ENCODE measurements at regions not wholly inside any gene's neighbourhood (a gene's known extent, or its start where the extent isn't known, plus 50 kb on each side); places are given as distances from the start of the nearest gene placed in this dataset.

DNA sequence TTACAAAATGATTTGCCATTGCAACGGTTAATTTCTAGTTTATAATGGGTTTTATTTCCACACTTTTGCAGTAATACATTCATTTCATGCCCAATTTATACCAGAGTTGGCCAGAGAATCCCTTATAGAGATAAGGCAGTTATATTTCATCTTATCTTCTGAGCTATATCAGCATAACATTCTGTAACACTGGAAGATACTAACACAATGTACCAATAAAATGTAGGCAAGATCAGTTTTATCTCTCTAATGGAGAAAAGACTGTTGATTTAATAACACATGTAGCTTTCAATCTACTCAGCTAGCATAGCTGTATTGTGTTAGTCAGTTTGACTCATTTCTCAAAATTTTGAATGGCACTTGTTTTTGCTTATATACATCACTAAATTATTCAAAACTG is 738.6 kb downstream of the TRAM1L1 start:
- H3K18ac ChIP-seq (ENCODE audit: low read depth, low read length), result no peak overlapping the region
- intact Hi-C loops (cut with micrococcal nuclease) (no loop called here), in situ Hi-C loops (cut with MboI; ENCODE audit: low sequenced_read_pairs) (no loop called here), dilution Hi-C loops (cut with HindIII; ENCODE audit: low sequenced_read_pairs, unreplicated experiment) (no loop called here)
- no peak overlapping the region for H3K27ac ChIP-seq (ENCODE audit: insufficient read depth, low read length)
- H3K14ac ChIP-seq (replicated peaks; ENCODE audit: low read depth, low read length), result no peak overlapping the region
- no TSS peak for BruUV-seq (replicated peaks)
- no peak overlapping the region for H4K8ac ChIP-seq (ENCODE audit: low read depth in 2 of 2, low read length in 2 of 2)
- H3K4me1 ChIP-seq (ENCODE audit: control insufficient read depth, insufficient read depth, low read length), result no peaks in the 10 kb centered on the region
- H2AK9ac ChIP-seq (replicated peaks; ENCODE audit: low read depth, low read length, poor library complexity), result no peak overlapping the region
- H2BK20ac ChIP-seq (ENCODE audit: low read depth, low read length), result no peak overlapping the region
- H3K4ac ChIP-seq (ENCODE audit: low read depth, low read length), result no peak overlapping the region
- H2AK5ac ChIP-seq (ENCODE audit: low read depth, low read length), result no peak overlapping the region
- H2BK5ac ChIP-seq (ENCODE audit: low read depth, low read length, poor library complexity, severe bottlenecking), result no peak overlapping the region
- H3K23ac ChIP-seq (ENCODE audit: low read depth, low read length), result no peak overlapping the region
- no peak for ATAC-seq (ENCODE audit: low read depth)
- CTCF ChIA-PET, result no interaction called here
- no peaks in the 10 kb centered on the region for H3K9me1 ChIP-seq (ENCODE audit: insufficient read depth, low read length)
- H3K4me2 ChIP-seq (ENCODE audit: low read depth, low read length), result no peak overlapping the region
- H3K27me3 ChIP-seq (ENCODE audit: control insufficient read depth, insufficient read depth, low read length), result no peaks in the 10 kb centered on the region
- no peak overlapping the region for H2BK15ac ChIP-seq (ENCODE audit: low read depth, low read length)
- no peak for DNase-seq
- H3K4me3 ChIP-seq (ENCODE audit: insufficient read depth, low read depth, low read length), result no peak overlapping the region
- H4K91ac ChIP-seq (ENCODE audit: insufficient read depth, low read depth, low read length), result no peak overlapping the region
- no peaks in the 10 kb centered on the region for H4K20me1 ChIP-seq (ENCODE audit: insufficient read depth, low read length)
- no CpG with 5 or more reads among the region's 1 CpG for WGBS, 2 experiments (ENCODE audit: extremely low coverage in 2 of 2, insufficient read length in 1 of 2)
- no peak overlapping the region for H3K9ac ChIP-seq (ENCODE audit: low read depth, low read length)
- POLR2A ChIA-PET (ENCODE audit: unreplicated experiment), result no interaction called here
- no peak overlapping the region for H3K56ac ChIP-seq (ENCODE audit: extremely low read depth, insufficient read depth, low read length)
- H2AFZ ChIP-seq (replicated peaks; ENCODE audit: low read length, poor library complexity), result no peak overlapping the region
- no peak overlapping the region for H2BK120ac ChIP-seq (ENCODE audit: low read depth, low read length)
- no peak overlapping the region for H4K5ac ChIP-seq (ENCODE audit: low read depth, low read length)
- H3K36me3 ChIP-seq (ENCODE audit: control insufficient read depth, insufficient read depth, low read length), result no peaks in the 10 kb centered on the region
- no peaks in the 10 kb centered on the region for H3K79me1 ChIP-seq (ENCODE audit: low read depth in 1 of 2, low read length in 2 of 2)
- H3K9me3 ChIP-seq (ENCODE audit: control insufficient read depth, insufficient read depth, low read length), result no peaks in the 10 kb centered on the region
- TF ChIP-seq FOS (IDR thresholded peaks at IDR 0.05; ENCODE audit: low read depth, low read length) (no peak), MAZ (IDR thresholded peaks at IDR 0.05; ENCODE audit: borderline replicate concordance, low read depth, low read length) (no peak), BHLHE40 (IDR thresholded peaks at IDR 0.05; ENCODE audit: low read depth, low read length) (no peak), CHD1 (IDR thresholded peaks at IDR 0.05; ENCODE audit: low read depth, low read length) (no peak), MXI1 (IDR thresholded peaks at IDR 0.05; ENCODE audit: borderline replicate concordance, low read depth, low read length) (no peak), NFE2L2 (IDR thresholded peaks at IDR 0.05; ENCODE audit: low read depth, low read length) (no peak), RCOR1 (IDR thresholded peaks at IDR 0.05; ENCODE audit: insufficient replicate concordance, low read length) (no peak), SMC3 (IDR thresholded peaks at IDR 0.05; ENCODE audit: low read depth, low read length) (no peak), CEBPB (IDR thresholded peaks at IDR 0.05; ENCODE audit: low read depth, low read length) (no peak), MAFK (IDR thresholded peaks at IDR 0.05; ENCODE audit: low read depth, low read length) (no peak), RAD21 (IDR thresholded peaks at IDR 0.05; ENCODE audit: low read length) (no peak)
- TF ChIP-seq, protein P1, sequence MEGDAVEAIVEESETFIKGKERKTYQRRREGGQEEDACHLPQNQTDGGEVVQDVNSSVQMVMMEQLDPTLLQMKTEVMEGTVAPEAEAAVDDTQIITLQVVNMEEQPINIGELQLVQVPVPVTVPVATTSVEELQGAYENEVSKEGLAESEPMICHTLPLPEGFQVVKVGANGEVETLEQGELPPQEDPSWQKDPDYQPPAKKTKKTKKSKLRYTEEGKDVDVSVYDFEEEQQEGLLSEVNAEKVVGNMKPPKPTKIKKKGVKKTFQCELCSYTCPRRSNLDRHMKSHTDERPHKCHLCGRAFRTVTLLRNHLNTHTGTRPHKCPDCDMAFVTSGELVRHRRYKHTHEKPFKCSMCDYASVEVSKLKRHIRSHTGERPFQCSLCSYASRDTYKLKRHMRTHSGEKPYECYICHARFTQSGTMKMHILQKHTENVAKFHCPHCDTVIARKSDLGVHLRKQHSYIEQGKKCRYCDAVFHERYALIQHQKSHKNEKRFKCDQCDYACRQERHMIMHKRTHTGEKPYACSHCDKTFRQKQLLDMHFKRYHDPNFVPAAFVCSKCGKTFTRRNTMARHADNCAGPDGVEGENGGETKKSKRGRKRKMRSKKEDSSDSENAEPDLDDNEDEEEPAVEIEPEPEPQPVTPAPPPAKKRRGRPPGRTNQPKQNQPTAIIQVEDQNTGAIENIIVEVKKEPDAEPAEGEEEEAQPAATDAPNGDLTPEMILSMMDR (conservative IDR thresholded peaks at IDR 0.05; ENCODE audit: low read depth, low read length), result no peak
- TF ChIP-seq, protein P2, sequence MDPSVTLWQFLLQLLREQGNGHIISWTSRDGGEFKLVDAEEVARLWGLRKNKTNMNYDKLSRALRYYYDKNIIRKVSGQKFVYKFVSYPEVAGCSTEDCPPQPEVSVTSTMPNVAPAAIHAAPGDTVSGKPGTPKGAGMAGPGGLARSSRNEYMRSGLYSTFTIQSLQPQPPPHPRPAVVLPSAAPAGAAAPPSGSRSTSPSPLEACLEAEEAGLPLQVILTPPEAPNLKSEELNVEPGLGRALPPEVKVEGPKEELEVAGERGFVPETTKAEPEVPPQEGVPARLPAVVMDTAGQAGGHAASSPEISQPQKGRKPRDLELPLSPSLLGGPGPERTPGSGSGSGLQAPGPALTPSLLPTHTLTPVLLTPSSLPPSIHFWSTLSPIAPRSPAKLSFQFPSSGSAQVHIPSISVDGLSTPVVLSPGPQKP (IDR thresholded peaks at IDR 0.05; ENCODE audit: borderline replicate concordance, low read depth, low read length), result no peak
- TF ChIP-seq, protein P3, sequence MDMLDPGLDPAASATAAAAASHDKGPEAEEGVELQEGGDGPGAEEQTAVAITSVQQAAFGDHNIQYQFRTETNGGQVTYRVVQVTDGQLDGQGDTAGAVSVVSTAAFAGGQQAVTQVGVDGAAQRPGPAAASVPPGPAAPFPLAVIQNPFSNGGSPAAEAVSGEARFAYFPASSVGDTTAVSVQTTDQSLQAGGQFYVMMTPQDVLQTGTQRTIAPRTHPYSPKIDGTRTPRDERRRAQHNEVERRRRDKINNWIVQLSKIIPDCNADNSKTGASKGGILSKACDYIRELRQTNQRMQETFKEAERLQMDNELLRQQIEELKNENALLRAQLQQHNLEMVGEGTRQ (IDR thresholded peaks at IDR 0.05; ENCODE audit: low read depth, low read length), result no peak

Data from IMR-90 (cell line).